Right atrium auricular region (tissue), 2 donors: ENCODE measurements at regions not wholly inside any gene's neighbourhood (a gene's known extent, or its start where the extent isn't known, plus 50 kb on each side); places are given as distances from the start of the nearest gene placed in this dataset.

Experiments used
- DNase-seq: peaks from one replicate; pipeline ENCODE4 v3.0.0-alpha.2; 2019; ENCODE audit warnings: low spot score
- H3K27ac ChIP-seq, 2 donors: fragments of 200-600 bp; sonication (generic); 1 replicate in 1 of 2; 2 replicates in 1 of 2; pipeline ENCODE4 v1.5.1; 2016 to 2019
- H3K27me3 ChIP-seq, 2 donors: fragments of 200-600 bp; sonication (generic); one replicate each; pipeline versions ENCODE4 v1.5.1 to v1.6.0; 2017 to 2019
- H3K36me3 ChIP-seq: fragments of 200-600 bp; sonication (generic); one replicate; pipeline ENCODE4 v1.5.1; 2016
- H3K4me1 ChIP-seq, 2 donors: fragments of 200-600 bp; sonication (generic); one replicate each; pipeline versions ENCODE4 v1.5.1 to v1.6.0; 2017 to 2019
- H3K4me3 ChIP-seq, 2 donors: fragments of 200-600 bp; sonication (generic); 1 replicate in 1 of 2; 2 replicates in 1 of 2; pipeline ENCODE4 v1.5.1; 2017 to 2019; ENCODE audit warnings: mild to moderate bottlenecking in 1 of 2, moderate library complexity in 1 of 2
- H3K9me3 ChIP-seq, 2 donors: fragments of 200-600 bp; sonication (generic); one replicate each; pipeline ENCODE4 v1.5.1; 2019
- TF ChIP-seq, protein P1 (sequence below), 2 donors: fragments of 200-600 bp; sonication (generic); IDR thresholded peaks; one replicate each; pipeline ENCODE4 v1.5.1; 2019; ENCODE audit warnings: antibody characterized with exemption in 2 of 2

- Histone ChIP-seq H3K27me3 (no peaks in the 10 kb centered on the region), H3K4me1 (no peaks in the 10 kb centered on the region), H3K27ac (no peak overlapping the region), H3K9me3 (no peaks in the 10 kb centered on the region), H3K36me3 (no peaks in the 10 kb centered on the region), H3K4me3 (no peak overlapping the region)
- TF ChIP-seq, protein P1, sequence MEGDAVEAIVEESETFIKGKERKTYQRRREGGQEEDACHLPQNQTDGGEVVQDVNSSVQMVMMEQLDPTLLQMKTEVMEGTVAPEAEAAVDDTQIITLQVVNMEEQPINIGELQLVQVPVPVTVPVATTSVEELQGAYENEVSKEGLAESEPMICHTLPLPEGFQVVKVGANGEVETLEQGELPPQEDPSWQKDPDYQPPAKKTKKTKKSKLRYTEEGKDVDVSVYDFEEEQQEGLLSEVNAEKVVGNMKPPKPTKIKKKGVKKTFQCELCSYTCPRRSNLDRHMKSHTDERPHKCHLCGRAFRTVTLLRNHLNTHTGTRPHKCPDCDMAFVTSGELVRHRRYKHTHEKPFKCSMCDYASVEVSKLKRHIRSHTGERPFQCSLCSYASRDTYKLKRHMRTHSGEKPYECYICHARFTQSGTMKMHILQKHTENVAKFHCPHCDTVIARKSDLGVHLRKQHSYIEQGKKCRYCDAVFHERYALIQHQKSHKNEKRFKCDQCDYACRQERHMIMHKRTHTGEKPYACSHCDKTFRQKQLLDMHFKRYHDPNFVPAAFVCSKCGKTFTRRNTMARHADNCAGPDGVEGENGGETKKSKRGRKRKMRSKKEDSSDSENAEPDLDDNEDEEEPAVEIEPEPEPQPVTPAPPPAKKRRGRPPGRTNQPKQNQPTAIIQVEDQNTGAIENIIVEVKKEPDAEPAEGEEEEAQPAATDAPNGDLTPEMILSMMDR (IDR thresholded peaks at IDR 0.05): no peak
- no peak for DNase-seq
Measured at GRCh38 chr4:149901128-149901527, 85.5 kb upstream of the IQCM start.

DNA sequence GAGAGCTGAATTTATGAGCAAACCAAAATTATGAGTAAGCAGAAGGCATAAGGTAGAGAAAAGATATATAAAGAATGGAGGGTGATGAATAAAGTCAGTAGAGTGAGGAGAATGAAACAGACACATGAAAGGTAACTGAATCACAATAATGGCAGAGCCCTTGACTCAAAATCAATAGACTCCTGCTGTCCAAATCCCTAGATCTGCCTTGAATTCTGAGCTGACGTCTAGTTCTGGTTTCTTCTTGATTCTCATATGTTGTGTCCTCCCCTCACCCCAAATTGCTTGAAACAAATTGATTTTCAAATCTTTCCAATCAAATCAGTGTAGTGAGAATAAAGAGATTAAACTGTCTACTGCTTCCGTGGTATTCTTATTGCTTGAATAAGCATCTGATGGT, 86.6 kb upstream of the IQCM start:
- Histone ChIP-seq H3K27me3 (no peaks in the 10 kb centered on the region), H3K4me1 (no peaks in the 10 kb centered on the region), H3K27ac (no peak overlapping the region), H3K36me3 (no peaks in the 10 kb centered on the region), H3K4me3 (no peak overlapping the region), H3K9me3 (no peaks in the 10 kb centered on the region)
- no peak for DNase-seq
- TF ChIP-seq, protein P1 (IDR thresholded peaks at IDR 0.05): no peak

GRCh38 chr4:149910177-149910576, 94.5 kb upstream of the IQCM start:
- no peaks in the 10 kb centered on the region for H3K27me3 ChIP-seq
- no peak overlapping the region for H3K27ac ChIP-seq
- no peak overlapping the region for H3K4me3 ChIP-seq
- no peaks in the 10 kb centered on the region for H3K36me3 ChIP-seq
- TF ChIP-seq, protein P1 (IDR thresholded peaks at IDR 0.05): no peak
- no peak for DNase-seq
- H3K9me3 ChIP-seq: no peaks in the 10 kb centered on the region
- no peaks in the 10 kb centered on the region for H3K4me1 ChIP-seq

- Histone ChIP-seq H3K27me3 (no peaks in the 10 kb centered on the region), H3K27ac (no peak overlapping the region), H3K36me3 (no peaks in the 10 kb centered on the region), H3K9me3 (no peaks in the 10 kb centered on the region), H3K4me3 (no peak overlapping the region), H3K4me1 (no peaks in the 10 kb centered on the region)
- TF ChIP-seq, protein P1 (IDR thresholded peaks at IDR 0.05): no peak
- DNase-seq: no peak
Measured at GRCh38 chr4:149910604-149911350, 95.1 kb upstream of the IQCM start.

DNA sequence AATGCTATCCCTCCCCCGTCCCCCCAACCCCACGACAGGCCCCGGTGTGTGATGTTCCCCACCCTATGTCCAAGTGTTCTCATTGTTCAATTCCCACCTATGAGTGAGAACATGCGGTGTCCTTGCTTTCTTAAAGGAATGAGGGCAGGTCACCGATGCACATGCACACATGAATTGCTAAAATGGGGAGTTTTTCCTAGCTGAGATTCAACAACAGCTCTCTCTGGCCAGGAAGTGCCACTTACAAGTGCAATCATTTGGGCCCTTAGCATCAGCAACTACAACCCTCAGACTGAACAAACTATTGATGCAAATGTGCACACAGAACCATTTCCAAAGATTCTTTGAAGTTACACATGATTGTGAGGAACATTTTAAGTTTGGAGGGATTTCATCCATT, 95.7 kb upstream of the IQCM start:
- no peaks in the 10 kb centered on the region for H3K9me3 ChIP-seq
- H3K27ac ChIP-seq: no peak overlapping the region
- H3K4me3 ChIP-seq: no peak overlapping the region
- no peaks in the 10 kb centered on the region for H3K36me3 ChIP-seq
- TF ChIP-seq, protein P1 (IDR thresholded peaks at IDR 0.05): no peak
- no peaks in the 10 kb centered on the region for H3K27me3 ChIP-seq
- no peaks in the 10 kb centered on the region for H3K4me1 ChIP-seq
- DNase-seq: no peak

GRCh38 chr4:149912000-149912399, 96.4 kb upstream of the IQCM start:
- no peak for DNase-seq
- H3K4me1 ChIP-seq: no peaks in the 10 kb centered on the region
- H3K36me3 ChIP-seq: no peaks in the 10 kb centered on the region
- H3K27me3 ChIP-seq: no peaks in the 10 kb centered on the region
- no peak overlapping the region for H3K4me3 ChIP-seq
- no peak overlapping the region for H3K27ac ChIP-seq
- no peaks in the 10 kb centered on the region for H3K9me3 ChIP-seq
- TF ChIP-seq, protein P1 (IDR thresholded peaks at IDR 0.05): no peak
